Nephron progenitor cell (in vitro differentiated cells): ENCODE measurements at regions not wholly inside any gene's neighbourhood (a gene's known extent, or its start where the extent isn't known, plus 50 kb on each side); places are given as distances from the start of the nearest gene placed in this dataset.

Source experiments
- DNase-seq: peaks from one replicate; pipeline ENCODE4 v3.0.0; 2021
- H3K27ac Mint-ChIP-seq: 2 replicates; pipeline ENCODE4 v1.8.0; 2021; ENCODE audit warnings: mild to moderate bottlenecking, moderate library complexity, mixed read lengths
- H3K27me3 Mint-ChIP-seq: 2 replicates; pipeline ENCODE4 v1.8.0; 2021; ENCODE audit warnings: mild to moderate bottlenecking, low read depth, mixed read lengths; ENCODE audit not compliant: poor library complexity
- H3K36me3 Mint-ChIP-seq: 2 replicates; pipeline ENCODE4 v1.8.0; 2021; ENCODE audit warnings: low read depth, mixed read lengths
- H3K4me1 Mint-ChIP-seq: 2 replicates; pipeline ENCODE4 v1.8.0; 2021; ENCODE audit warnings: mixed read lengths
- H3K4me3 Mint-ChIP-seq: 2 replicates; pipeline ENCODE4 v1.8.0; 2021; ENCODE audit warnings: mild to moderate bottlenecking, moderate library complexity, mixed read lengths
- H3K9me3 Mint-ChIP-seq: 2 replicates; pipeline ENCODE4 v1.8.0; 2021; ENCODE audit warnings: mild to moderate bottlenecking, moderate library complexity, mixed read lengths
- TF ChIP-seq, protein P1 (sequence below): fragments of 200-600 bp; sonication (generic); IDR thresholded peaks from 2 replicates; pipeline ENCODE4 v1.5.0; 2021; ENCODE audit warnings: antibody characterized with exemption

DNA sequence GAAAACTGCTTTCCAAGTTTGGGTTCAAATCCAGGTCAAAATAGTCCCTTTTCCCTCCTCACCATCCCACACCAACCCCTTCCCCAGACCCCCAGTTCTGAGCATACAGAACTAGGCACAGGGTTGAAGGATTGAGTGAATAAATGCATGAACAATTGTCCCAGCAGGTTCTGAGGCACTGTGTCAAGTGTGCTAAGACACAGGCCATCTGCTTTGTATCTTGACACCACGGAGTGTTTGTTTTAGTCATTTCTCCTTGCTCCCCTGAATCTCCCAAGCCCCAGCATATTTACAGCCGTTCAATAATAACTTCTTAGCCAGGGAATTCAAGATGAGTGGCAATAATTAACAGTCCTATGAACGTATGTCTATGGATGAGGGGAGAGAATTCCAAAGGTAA lies 102.8 kb upstream of the JARID2 start:
- H3K27me3 Mint-ChIP-seq, result peaks cover 9% of the 10 kb centered on the region
- no peaks in the 10 kb centered on the region for H3K9me3 Mint-ChIP-seq
- TF ChIP-seq, protein P1, sequence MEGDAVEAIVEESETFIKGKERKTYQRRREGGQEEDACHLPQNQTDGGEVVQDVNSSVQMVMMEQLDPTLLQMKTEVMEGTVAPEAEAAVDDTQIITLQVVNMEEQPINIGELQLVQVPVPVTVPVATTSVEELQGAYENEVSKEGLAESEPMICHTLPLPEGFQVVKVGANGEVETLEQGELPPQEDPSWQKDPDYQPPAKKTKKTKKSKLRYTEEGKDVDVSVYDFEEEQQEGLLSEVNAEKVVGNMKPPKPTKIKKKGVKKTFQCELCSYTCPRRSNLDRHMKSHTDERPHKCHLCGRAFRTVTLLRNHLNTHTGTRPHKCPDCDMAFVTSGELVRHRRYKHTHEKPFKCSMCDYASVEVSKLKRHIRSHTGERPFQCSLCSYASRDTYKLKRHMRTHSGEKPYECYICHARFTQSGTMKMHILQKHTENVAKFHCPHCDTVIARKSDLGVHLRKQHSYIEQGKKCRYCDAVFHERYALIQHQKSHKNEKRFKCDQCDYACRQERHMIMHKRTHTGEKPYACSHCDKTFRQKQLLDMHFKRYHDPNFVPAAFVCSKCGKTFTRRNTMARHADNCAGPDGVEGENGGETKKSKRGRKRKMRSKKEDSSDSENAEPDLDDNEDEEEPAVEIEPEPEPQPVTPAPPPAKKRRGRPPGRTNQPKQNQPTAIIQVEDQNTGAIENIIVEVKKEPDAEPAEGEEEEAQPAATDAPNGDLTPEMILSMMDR, result no peak

DNA sequence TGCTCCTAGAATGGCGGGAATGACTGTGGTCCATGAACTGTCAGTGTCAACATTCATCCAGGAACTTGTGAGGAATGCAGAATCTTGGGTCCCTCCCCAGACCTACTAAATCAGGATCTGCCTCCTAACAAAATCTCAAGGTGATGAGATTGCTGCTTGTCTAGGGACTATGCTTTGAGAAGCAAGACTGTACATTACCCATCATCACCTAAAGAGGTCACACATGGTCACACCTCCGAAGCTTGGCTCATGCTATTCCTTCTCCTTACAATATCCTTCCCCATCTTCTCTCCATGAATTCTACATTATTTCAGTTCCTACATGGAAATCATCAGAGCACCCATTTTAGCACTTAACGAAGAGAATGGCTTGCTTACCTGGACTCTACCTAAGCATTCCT lies 102.3 kb upstream of the JARID2 start:
- Mint-ChIP-seq H3K27me3 (peaks cover 9% of the 10 kb centered on the region), H3K4me1 (peaks cover 15% of the 10 kb centered on the region), H3K36me3 (no peaks in the 10 kb centered on the region), H3K27ac (no peak overlapping the region), H3K4me3 (no peak overlapping the region), H3K9me3 (no peaks in the 10 kb centered on the region)
- no peak for DNase-seq
- TF ChIP-seq, protein P1, result no peak

More for the DNA sequence above, 102.8 kb upstream of the JARID2 start:
- no peak for DNase-seq
- no peak overlapping the region for H3K27ac Mint-ChIP-seq
- H3K4me3 Mint-ChIP-seq, result no peak overlapping the region
- no peaks in the 10 kb centered on the region for H3K36me3 Mint-ChIP-seq
- peaks cover 11% of the 10 kb centered on the region for H3K4me1 Mint-ChIP-seq

DNA sequence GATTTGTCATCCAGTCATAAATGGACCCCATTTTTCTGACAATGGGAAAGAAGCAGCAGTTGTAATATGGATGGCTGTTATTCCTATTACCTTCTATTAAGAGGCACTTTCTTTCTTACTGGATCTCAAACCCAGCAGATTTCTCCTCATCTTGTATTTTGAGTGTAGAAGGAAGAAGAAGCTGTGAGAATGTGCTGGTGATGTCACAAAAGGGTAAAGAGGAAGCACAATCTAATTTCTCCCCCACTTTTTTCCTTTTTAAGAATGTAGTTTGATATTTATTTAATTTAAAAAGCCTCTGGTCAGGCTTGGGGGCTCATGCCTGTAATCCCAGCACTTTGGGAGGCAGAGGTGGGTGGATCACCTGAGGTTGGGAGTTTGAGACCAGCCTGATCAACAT lies 100.0 kb upstream of the JARID2 start:
- peaks cover 9% of the 10 kb centered on the region for H3K27me3 Mint-ChIP-seq
- peaks cover 26% of the 10 kb centered on the region for H3K4me1 Mint-ChIP-seq
- TF ChIP-seq, protein P1, result no peak
- no peak for DNase-seq
- no peak overlapping the region for H3K27ac Mint-ChIP-seq
- H3K4me3 Mint-ChIP-seq, result no peak overlapping the region
- no peaks in the 10 kb centered on the region for H3K36me3 Mint-ChIP-seq
- H3K9me3 Mint-ChIP-seq, result no peaks in the 10 kb centered on the region

DNA sequence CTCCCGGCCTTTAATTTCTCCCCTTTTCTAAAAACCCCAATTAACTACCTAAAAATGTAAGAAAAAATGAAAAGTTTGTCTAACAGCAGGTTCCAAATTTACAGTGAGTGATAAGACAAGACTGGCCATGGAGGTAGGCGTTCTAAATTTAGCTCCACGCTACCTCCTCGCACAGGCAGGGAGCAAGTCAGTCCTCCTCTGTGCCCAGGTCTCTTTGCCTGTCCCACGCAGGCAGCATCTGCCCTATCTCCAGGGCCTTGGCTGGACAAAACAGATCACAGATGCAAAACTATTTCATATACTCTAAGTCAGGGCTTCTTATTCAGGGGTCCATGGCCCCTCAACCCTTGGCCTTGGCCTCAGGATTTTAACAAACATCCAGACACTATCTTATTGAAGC lies 98.0 kb upstream of the JARID2 start:
- DNase-seq, result no peak
- H3K36me3 Mint-ChIP-seq, result no peaks in the 10 kb centered on the region
- no peak overlapping the region for H3K4me3 Mint-ChIP-seq
- peaks cover 24% of the 10 kb centered on the region for H3K4me1 Mint-ChIP-seq
- no peak overlapping the region for H3K27ac Mint-ChIP-seq
- TF ChIP-seq, protein P1, result no peak
- H3K9me3 Mint-ChIP-seq, result no peaks in the 10 kb centered on the region
- H3K27me3 Mint-ChIP-seq, result peaks cover 8% of the 10 kb centered on the region

DNA sequence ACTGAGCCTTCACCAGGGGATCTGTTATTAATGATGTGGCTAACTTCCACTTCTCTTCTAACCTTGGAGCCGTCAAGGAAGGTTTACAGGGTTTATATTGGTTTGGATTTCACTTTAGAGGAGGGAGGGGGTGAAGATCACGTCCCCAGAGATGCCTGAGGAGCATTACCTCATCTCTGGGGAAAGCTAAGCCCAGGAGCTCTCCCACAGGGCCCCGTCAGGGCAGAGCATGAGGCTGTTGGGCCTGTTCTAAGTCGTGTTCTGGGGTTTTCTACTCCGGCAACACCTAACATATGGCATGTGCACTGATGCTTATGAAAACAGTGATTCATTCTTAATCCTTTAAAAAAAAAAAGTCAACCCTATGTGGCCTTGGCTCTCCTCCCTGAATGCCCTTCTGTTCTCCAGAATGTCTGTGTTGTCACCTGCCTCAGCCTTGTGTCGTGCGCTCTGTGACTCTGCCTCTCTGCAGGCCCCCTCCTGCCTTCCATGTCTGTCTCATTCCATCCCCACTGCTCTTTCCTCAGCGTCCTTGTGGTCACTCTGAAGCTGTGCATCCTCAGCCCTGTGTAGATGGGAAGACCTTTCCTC lies 97.4 kb upstream of the JARID2 start:
- H3K36me3 Mint-ChIP-seq, result no peaks in the 10 kb centered on the region
- DNase-seq, result peak; percentile 26
- H3K9me3 Mint-ChIP-seq, result no peaks in the 10 kb centered on the region
- no peak overlapping the region for H3K4me3 Mint-ChIP-seq
- H3K4me1 Mint-ChIP-seq, result peaks cover 21% of the 10 kb centered on the region
- TF ChIP-seq, protein P1, result no peak
- H3K27me3 Mint-ChIP-seq, result peaks cover 5% of the 10 kb centered on the region
- H3K27ac Mint-ChIP-seq, result peak overlapping the region; percentile 44

DNA sequence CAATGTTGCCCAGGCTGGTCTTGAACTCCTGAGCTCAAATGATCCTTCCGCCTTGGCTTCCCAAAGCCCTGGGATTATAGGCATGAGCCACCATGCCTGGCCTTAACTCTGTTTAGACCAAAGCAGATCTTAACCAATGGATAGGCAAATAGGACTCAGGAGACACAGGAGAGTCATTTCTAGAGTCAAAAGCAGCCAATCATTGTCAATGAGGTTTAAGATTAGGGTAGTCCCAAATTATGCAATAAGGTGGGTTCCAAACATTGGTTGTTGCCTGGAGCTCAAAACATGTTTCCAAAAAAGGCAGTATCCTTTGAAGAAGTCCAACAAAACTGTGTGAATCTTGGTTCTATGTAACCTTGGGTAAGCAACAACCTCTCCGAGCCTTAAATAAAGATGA lies 95.7 kb upstream of the JARID2 start:
- H3K27ac Mint-ChIP-seq, result no peak overlapping the region
- H3K27me3 Mint-ChIP-seq, result peaks cover 3% of the 10 kb centered on the region
- no peaks in the 10 kb centered on the region for H3K9me3 Mint-ChIP-seq
- H3K36me3 Mint-ChIP-seq, result no peaks in the 10 kb centered on the region
- peaks cover 21% of the 10 kb centered on the region for H3K4me1 Mint-ChIP-seq
- TF ChIP-seq, protein P1, result no peak
- no peak for DNase-seq
- H3K4me3 Mint-ChIP-seq, result no peak overlapping the region
